NCI-H446 (cell line): ENCODE measurements at regions not wholly inside any gene's neighbourhood (a gene's known extent, or its start where the extent isn't known, plus 50 kb on each side); places are given as distances from the start of the nearest gene placed in this dataset.
"Not testable (repeated sequence)": the region's sequence is repeated elsewhere in the genome, so short reads cannot be mapped to it uniquely, and the experiment has no call there.

Experiments
- DNase-seq, 2 experiments: peaks; one replicate each; lab custom pipeline; 2025; lab: John Stamatoyannopoulos, UW

DNA sequence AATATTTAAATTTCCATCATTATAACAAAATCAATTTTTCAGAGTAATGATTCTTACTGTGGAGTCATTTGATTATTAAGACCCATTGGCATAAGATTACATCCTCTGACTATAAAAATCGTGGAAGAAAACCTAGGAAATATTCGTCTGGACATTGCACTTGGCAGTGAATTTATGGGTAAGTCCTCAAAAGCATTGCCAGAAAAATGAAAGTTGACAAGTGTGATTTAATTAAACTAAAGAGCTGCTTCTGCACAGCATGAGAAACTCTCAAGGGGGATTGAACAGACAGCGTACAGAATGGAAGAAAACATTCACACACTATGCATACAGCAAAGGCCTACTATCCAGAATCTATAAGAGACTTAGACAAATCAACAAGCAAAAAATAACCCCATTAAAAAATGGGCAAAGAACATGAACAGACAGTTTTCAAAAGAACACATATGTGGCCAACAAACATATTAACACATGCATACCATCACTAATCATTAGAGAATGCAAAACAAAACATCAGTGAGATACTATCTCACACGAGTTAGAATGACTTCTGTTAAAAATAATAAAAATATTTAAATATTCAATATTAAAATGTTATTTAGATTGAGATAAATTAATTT, 111.4 kb downstream of the CCDC74A start:
- not testable (repeated sequence) for DNase-seq

- DNase-seq, result no peak
Observed at GRCh38 chr2:131641414-131642206, 113.9 kb downstream of the CCDC74A start.

GRCh38 chr2:131643180-131643579, 115.5 kb downstream of the CCDC74A start:
- not testable (repeated sequence) for DNase-seq

GRCh38 chr2:131645177-131645765, 117.6 kb downstream of the CCDC74A start:
- DNase-seq, result no peak

GRCh38 chr2:131646220-131646619, 118.5 kb downstream of the CCDC74A start:
- not testable (repeated sequence) for DNase-seq

DNA sequence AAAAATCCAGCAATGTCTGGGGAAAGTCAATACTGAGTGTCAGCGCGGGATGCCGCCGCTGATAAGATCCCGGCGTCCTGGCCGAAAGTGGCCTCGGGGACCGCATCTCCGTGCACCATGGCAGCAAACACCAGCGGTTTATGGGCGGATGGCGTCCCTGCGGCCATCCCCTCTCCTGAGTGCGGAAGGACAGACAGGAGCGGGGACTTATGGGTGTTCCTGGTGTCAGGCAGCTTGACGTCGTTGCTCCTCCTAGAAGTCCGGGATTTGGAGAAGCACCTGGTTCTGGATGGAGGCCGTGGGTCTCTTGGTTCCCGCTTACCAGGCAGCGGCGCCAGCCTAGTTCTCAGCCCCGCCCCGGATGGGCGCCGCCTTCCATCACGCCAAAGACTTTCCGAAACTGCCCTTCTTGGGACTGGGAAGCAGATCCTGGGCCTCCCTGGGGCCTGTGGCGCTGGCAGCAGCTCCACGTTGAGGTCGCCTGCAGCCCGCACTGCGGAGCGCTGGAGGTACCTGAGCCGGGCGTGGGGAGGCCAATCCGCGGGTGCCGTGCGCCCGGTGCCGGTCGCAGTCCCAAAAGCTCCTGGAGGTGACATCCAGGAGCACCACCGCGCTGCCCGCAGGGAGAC, 119.1 kb downstream of the CCDC74A start:
- no peak for DNase-seq

DNA sequence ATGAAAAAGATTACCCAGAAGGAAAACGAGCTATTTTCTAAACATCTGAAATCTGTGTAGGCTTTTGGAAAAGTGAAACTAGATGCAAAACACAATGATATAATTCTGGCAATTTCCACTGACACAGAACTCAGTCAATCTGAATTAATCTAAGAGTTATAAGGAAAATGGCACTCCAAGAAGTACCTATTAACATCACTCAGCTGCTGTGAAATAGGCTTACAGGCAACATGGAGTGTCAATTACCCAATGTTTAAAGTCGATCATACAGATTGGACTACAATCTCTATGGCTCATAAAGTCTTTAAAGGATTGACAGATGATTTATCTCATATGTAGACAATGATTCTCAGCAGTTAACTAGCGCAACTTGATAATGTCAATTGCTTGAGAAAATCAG, 120.9 kb downstream of the CCDC74A start:
- not testable (repeated sequence) for DNase-seq

- DNase-seq, result not testable (repeated sequence)
Observed at GRCh38 chr2:131652246-131652645, 124.6 kb downstream of the CCDC74A start.

- DNase-seq, result not testable (repeated sequence)
Observed at GRCh38 chr2:131654107-131654506, 126.4 kb downstream of the CCDC74A start.

GRCh38 chr2:131656816-131657633, 129.3 kb downstream of the CCDC74A start:
- no peak for DNase-seq

DNA sequence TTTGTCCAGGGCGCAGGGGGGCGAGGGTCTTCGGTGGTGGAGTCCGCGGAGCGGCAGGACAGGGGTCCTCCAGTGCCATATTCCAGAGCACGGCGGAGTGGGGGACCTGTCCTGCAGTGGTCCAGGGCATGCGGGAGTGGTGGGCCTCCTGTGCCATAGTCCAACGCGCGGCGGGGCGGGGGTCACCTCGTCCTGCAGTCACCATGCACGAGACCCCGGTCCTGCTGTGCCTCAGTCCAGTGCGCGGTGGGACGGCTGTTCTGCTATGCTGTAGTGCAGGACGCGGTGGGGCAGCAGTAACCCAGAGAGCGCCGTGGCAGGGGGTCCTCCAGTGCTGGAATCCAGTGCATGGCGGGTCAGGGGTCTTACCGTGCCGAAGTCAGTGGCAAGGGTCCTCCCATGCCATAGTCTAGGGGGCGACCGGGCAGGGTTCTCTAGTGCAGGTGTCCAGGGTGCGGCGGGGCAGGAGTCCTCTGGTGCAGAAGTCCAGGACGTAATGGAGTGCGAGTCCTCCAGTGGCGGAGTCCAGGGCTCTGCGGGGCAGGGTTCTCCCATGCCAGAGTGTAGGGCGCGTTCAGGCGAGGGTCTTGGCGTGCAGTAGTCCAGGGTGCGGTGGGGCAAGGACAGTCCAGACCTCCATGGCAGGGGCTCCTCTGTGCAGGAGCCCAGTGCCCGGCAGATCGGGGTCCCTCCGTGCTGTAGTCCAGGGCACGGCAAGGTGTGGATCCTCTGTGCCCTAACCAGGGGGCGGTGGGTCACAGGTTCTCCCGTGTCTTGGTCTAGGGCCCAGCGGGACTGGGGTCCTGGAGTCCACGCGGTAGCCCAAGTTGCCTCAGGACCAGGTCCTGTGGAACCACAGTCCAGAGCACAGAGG, 130.4 kb downstream of the CCDC74A start:
- no peak for DNase-seq

- no peak for DNase-seq
Observed at GRCh38 chr2:131658769-131659131, 131.1 kb downstream of the CCDC74A start.

- no peak for DNase-seq
Observed at GRCh38 chr2:131659168-131659572, 131.5 kb downstream of the CCDC74A start.

DNA sequence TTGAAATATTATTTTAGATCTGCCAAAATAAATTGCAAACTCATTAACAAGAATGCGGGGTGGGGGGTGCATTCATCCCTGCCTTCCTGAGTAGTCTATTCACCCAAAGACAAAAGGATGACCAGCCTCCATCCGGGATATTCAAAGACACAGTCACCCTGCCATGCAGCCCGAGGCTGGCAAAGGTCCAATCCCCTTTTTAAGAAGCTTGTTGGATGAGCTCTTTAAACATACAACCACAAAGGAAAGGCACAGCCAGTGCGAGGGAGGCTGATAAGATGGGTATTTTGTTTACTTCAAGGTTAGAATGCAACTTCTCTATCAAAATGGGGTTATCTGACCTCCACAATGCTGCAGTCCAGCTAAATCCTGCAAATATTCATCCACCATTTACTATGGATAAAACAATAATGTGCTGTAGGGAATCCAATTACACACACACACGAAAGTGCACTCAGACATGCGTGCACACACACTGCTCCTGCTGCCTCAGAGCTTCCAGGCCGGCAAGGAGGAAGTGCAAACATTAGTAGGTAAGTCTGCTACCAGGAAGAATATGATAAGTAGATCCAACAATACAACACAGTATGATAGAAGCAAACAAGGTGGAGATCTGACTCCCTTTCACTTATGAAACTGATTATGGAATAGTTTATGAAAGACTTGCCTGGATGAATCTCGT, 133.6 kb downstream of the CCDC74A start:
- DNase-seq, result not testable (repeated sequence)

GRCh38 chr2:131661884-131662535, 134.3 kb downstream of the CCDC74A start:
- DNase-seq, result not testable (repeated sequence)

- DNase-seq, result not testable (repeated sequence)
Observed at GRCh38 chr2:131663501-131663900, 135.8 kb downstream of the CCDC74A start.

DNA sequence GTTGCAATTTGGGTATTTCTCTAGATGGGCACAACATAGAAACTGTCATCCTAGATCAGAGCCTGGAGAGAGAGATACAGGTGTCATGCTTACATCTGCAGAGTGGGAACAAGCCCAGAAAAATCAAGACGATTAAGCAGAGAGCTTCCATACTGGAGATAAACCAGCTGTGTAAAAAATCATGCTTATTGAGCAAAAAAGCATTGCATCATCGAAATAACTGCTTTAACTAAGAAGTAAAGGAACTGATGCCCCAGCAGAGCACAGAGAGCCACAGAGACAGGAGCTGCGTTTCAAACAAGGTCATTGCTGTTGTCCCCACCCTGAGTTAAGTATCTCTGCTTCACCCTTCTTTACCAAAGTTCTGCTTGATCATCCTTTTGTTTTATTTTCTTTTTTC, 138.0 kb downstream of the CCDC74A start:
- DNase-seq, result not testable (repeated sequence)

- not testable (repeated sequence) for DNase-seq
Observed at GRCh38 chr2:131668794-131669540, 141.3 kb downstream of the CCDC74A start.
